ENCODE measurements at regions not wholly inside any gene's neighbourhood (a gene's known extent, or its start where the extent isn't known, plus 50 kb on each side); places are given as distances from the start of the nearest gene placed in this dataset.

GRCh38 chr13:39955560-39955959 is 300.1 kb downstream of the COG6 start:
- no peak for DNase-seq
- in situ Hi-C loops (cut with MboI; ENCODE audit: low pct_unique_long_range_greater_than_20kb, low sequenced_read_pairs) = no loop called here

GRCh38 chr13:39956036-39956435 is 300.6 kb downstream of the COG6 start:
- in situ Hi-C loops (cut with MboI; ENCODE audit: low pct_unique_long_range_greater_than_20kb, low sequenced_read_pairs) = no loop called here
- DNase-seq = no peak

DNA sequence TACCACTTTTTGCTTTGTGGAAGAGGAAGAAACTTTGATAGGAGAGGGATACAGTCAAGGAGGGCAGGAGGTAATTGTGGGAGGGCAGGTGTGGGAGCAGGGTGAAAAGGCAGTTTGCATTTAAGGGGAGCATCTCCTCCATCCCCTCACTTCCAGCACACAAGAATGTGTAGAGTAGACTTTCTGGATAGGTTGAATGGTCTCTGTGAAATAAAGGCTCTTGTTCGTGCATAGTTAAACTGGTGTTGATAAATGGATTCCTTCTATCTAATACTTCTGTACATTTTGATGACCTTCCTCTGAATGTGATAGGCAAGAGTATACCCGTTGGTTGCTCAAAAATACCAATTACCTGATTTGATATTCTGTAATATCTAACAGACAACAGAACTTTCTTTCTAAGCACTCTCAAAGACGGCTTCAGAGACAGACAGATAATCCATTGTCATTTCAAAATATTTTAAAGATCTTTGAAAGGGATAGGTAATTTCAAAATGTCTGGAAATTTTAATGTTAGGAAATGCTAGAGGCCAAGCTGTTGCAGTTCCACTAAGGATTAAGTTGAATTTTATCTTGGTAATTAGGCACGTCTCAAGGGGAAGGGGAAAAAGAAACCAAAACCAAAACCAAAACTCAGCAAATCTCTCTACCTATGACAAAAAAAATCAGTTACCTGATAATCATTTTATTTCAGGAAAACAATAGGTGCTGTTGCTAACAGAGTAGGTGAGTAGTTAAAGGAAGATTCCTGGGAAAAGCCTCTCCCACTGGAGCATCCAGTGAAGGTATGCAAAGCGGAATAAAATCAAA is 302.6 kb downstream of the COG6 start:
- in situ Hi-C loops (cut with MboI; ENCODE audit: low pct_unique_long_range_greater_than_20kb, low sequenced_read_pairs) = no loop called here
- no peak for DNase-seq

DNA sequence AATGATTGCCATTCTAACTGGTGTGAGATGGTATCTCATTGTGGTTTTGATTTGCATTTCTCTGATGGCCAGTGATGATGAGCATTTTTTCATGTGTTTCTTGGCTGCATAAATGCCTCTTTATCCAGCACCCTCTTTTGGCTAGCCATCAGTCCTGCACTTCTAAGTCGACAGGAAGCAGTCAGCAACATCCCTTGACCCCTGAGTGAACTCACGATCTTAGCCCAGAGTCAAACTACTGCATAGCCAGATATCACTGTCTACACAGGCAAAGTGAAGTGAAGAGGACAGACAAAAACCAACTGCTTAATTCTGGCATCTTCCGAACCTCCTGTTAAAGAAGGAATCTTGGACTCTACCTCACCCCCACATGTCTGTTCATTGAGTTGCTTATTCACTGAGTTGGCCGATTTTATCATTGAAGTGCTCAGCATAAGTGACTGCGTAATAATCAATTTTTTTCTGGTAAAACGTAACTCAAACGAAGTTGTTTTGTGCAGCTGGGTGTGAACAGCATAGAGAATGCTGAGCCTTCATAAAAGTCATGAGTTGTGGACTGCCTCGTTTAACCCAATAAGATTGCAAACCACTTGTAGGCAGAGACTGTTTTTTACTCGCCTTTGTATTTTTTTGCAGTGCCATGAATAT is 304.2 kb downstream of the COG6 start:
- in situ Hi-C loops (cut with MboI; ENCODE audit: low pct_unique_long_range_greater_than_20kb, low sequenced_read_pairs) = no loop called here
- DNase-seq = no peak

DNA sequence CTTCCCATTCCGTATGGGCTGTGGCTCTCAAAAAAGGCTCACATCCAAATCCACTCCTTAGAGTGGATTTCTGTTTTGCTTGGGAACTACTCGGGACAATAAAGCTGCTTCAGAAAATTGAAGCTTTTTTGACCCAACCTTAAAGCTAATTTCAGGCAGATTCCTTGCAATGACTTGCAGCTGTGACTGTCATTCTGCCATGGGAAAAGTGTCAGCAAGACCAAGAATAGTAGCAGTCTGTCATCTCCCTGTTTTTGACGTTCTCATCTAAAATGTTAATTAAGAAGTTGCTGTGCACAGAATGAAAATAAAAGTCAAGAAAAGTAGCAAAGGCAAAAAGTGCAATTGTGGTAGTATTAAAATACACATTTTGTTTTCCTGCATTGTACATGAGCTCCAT is 304.7 kb downstream of the COG6 start:
- in situ Hi-C loops (cut with MboI; ENCODE audit: low pct_unique_long_range_greater_than_20kb, low sequenced_read_pairs) = no loop called here
- DNase-seq = no peak

GRCh38 chr13:39961036-39961435 is 305.6 kb downstream of the COG6 start:
- DNase-seq = no peak
- in situ Hi-C loops (cut with MboI; ENCODE audit: low pct_unique_long_range_greater_than_20kb, low sequenced_read_pairs) = no loop called here

- in situ Hi-C loops (cut with MboI; ENCODE audit: low pct_unique_long_range_greater_than_20kb, low sequenced_read_pairs) = no loop called here
- no peak for DNase-seq
Observed at GRCh38 chr13:39963612-39964011, 308.1 kb downstream of the COG6 start.

DNA sequence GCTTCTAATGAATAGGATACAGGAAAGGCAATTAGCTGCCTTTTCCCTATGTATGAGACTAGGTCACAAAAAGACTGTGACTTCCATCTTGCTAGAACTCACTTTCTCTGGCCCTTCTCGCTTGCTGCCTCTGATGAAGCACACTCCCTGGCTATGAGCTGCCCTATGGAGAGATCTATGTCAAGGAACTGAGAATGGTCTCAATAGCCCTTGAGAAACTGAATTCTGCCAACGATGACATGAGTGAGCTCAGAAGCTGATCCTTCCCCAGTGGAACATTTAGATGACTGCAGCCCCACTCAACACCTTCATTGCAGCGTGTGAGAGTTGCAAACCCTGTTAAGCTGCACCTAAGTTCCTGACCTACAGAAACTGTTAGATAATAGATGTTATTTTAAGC is 309.8 kb downstream of the COG6 start:
- in situ Hi-C loops (cut with MboI; ENCODE audit: low pct_unique_long_range_greater_than_20kb, low sequenced_read_pairs) = no loop called here
- no peak for DNase-seq

GRCh38 chr13:39967199-39967959 is 311.9 kb downstream of the COG6 start:
- in situ Hi-C loops (cut with MboI; ENCODE audit: low pct_unique_long_range_greater_than_20kb, low sequenced_read_pairs) = no loop called here
- DNase-seq = no peak

DNA sequence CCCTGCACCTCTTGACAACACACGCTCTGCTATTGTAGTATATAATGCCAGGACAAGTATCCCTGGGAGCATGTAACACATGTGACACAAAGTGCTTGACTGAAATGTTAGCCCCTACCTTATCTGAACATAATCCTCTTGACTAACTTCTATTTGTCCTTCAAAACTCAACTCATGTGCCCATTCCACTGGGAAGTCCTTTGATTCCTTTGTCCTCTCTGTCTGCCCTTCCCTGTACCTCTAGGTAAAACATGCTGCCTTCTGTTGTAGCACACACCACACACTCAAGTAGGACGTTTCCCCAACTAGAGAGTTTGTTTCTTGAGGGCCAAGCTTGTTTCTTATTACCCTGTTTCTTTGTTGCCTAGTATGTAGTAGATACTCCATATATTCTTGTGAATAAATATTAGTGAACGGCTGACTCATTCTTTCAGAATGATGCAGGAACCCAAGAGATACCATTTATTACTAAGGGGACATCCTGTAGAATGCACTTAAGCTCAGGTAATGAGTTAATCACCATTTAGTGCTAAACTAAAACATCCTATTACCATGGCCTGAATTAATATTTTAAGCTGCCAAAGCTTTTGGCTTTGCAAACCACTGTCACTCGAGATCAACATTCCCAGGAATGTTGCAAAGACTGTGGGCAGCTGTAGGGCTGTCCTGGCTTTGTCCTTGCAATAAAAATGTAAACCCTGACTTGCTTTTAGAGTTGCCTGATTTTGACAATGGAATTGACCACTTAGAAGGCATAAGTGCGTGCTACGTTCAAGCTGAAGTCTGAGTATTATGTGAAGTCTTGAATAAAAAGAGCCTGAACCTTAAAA is 313.4 kb downstream of the COG6 start:
- in situ Hi-C loops (cut with MboI; ENCODE audit: low pct_unique_long_range_greater_than_20kb, low sequenced_read_pairs) = no loop called here
- no peak for DNase-seq

- in situ Hi-C loops (cut with MboI; ENCODE audit: low pct_unique_long_range_greater_than_20kb, low sequenced_read_pairs) = no loop called here
- DNase-seq = no peak
Observed at GRCh38 chr13:39970177-39970846, 314.9 kb downstream of the COG6 start.

DNA sequence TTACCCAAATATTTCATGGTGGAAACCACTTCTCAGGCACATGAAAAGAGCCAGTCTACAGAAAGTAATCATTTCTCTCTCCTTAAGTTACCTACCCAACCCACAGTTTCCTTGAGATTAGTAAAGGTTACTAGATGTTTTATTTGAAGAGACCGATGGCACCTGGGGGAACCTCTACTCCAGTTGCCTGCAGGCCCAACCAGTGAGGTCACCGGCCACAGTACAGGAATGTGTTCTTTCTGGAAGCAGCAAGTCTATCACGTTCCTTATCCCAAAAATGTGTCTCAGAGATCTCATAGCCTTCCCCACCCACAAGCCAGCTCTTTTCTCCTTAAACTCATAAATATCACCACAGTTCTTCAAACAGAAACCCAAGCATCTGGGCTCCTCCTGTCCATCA is 316.1 kb downstream of the COG6 start:
- in situ Hi-C loops (cut with MboI; ENCODE audit: low pct_unique_long_range_greater_than_20kb, low sequenced_read_pairs) = no loop called here
- no peak for DNase-seq

GRCh38 chr13:39976481-39976880 is 321.0 kb downstream of the COG6 start:
- no peak for DNase-seq
- in situ Hi-C loops (cut with MboI; ENCODE audit: low pct_unique_long_range_greater_than_20kb, low sequenced_read_pairs) = no loop called here

DNA sequence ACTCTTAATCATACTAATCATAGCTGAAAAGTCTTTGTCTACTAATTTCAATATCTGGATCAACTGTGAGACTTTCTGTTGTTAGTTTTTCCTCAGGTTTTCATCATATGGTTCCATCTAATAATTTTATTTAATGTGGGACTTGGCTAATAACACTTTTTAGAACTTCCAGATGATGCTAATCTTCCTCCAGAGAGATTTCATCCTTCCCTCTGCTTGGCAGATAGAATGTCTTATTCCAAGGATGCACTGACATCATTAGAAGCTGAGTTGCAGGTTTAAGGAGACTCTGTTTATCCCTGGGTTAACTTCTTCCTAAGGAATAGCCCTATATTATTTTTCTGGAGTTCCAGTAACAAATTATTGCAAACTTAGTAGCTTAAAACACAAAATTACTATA is 325.6 kb downstream of the COG6 start:
- no peak for DNase-seq
- in situ Hi-C loops (cut with MboI; ENCODE audit: low pct_unique_long_range_greater_than_20kb, low sequenced_read_pairs) = no loop called here

DNA sequence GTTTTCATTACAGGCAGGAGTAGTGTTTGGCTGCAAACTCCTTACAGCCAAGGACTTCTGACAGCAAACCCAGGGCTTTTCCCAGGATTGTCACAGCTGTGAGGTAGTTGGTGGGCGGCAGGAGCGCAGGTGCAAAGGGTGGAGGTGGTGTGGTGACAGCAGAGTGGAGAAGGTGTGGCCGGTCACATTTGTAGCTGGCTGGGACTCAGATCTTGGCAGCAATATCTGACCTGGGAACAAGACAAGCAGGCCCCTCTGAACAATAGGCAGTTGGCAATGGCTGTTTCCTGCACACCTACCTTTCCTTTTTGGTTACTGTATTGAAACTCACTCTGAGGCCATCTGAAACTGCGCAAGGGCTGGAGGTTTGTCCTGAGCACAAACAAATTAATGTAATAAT is 327.3 kb downstream of the COG6 start:
- no peak for DNase-seq
- in situ Hi-C loops (cut with MboI; ENCODE audit: low pct_unique_long_range_greater_than_20kb, low sequenced_read_pairs) = no loop called here

- no peak for DNase-seq
- in situ Hi-C loops (cut with MboI; ENCODE audit: low pct_unique_long_range_greater_than_20kb, low sequenced_read_pairs) = no loop called here
Observed at GRCh38 chr13:39985071-39985470, 329.6 kb downstream of the COG6 start.

GRCh38 chr13:39988351-39988750 is 332.9 kb downstream of the COG6 start:
- no peak for DNase-seq
- in situ Hi-C loops (cut with MboI; ENCODE audit: low pct_unique_long_range_greater_than_20kb, low sequenced_read_pairs) = no loop called here

DNA sequence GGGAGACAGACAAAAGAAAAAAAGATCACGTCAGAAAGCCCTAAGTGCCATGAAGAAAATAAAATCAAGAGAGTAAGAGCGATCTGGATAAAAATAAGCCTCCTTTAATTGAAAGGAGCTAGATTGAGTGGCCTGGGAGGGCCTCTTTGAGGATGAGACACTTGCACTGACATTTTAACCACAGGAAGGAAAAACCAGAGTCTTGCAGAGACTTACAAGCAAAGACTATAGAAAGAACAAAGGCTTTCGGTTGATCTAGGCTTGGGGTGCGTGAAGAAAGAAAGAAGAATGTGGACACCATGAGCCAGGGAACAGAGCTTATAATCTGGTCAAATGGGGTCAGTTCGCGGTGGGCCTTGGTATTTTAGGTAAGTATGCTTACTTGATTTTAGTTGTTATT is 342.7 kb downstream of the COG6 start:
- in situ Hi-C loops (cut with MboI; ENCODE audit: low pct_unique_long_range_greater_than_20kb, low sequenced_read_pairs) = no loop called here

GRCh38 chr13:40002016-40002415 is 346.6 kb downstream of the COG6 start:
- no peak for DNase-seq
- in situ Hi-C loops (cut with MboI; ENCODE audit: low pct_unique_long_range_greater_than_20kb, low sequenced_read_pairs) = no loop called here

More for the DNA sequence above, 342.7 kb downstream of the COG6 start:
- DNase-seq = no peak
